ENCODE measurements at regions not wholly inside any gene's neighbourhood (a gene's known extent, or its start where the extent isn't known, plus 50 kb on each side); places are given as distances from the start of the nearest gene placed in this dataset.

DNA sequence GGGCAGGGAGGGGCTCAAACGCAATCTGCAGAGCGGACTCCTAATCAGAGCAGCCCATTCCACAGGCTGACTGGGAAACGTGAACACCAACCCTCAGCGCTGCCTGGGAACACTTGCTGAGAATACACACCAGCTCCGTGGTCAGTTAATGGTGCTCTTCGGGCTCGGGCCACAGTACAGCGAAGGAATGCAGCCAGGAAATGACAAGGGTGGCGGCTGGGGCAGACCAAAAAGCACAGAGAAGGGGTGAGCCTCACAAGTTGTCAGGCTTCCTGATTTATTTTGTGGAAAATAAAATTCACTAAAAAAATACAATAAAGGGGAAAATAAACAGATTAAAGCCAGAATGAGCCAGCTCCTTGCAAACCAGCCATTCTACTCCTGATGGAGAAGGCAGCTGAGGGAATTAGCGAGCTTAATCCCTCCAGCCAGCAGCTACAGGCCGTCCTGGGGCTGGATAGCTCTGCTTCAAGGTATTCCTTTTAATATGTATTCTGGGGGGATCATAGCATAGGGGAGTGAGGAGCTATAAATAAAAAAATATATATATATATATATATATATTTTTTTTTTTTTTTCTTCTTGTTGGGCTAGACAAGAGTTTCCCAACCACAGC, 165.5 kb upstream of the NTM start:
- TF ChIP-seq, protein P1, sequence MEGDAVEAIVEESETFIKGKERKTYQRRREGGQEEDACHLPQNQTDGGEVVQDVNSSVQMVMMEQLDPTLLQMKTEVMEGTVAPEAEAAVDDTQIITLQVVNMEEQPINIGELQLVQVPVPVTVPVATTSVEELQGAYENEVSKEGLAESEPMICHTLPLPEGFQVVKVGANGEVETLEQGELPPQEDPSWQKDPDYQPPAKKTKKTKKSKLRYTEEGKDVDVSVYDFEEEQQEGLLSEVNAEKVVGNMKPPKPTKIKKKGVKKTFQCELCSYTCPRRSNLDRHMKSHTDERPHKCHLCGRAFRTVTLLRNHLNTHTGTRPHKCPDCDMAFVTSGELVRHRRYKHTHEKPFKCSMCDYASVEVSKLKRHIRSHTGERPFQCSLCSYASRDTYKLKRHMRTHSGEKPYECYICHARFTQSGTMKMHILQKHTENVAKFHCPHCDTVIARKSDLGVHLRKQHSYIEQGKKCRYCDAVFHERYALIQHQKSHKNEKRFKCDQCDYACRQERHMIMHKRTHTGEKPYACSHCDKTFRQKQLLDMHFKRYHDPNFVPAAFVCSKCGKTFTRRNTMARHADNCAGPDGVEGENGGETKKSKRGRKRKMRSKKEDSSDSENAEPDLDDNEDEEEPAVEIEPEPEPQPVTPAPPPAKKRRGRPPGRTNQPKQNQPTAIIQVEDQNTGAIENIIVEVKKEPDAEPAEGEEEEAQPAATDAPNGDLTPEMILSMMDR (IDR thresholded peaks at IDR 0.05; ENCODE audit: insufficient read depth, low read length), result no peak
- H3K4me3 ChIP-seq (ENCODE audit: low read depth, low read length), result no peak overlapping the region
- DNase-seq (ENCODE audit: low read depth), result no peak

DNA sequence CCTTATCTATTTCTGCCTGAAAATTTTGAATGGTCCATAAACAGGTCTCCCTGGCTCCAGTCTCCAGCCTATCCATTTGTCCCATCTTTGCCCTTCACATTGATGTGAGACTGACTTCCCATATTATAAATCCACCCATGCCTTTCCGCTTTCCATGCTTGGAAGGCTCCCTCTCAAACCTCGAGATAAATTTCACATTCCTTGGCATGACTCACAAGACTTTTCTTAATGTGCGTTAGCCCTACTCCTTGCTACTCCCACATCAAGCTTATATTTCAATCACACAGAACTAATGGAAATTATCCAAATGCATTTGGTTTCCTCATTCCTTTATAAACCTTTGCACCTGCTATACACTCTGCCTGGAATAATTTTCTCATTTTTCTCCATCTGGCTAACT, 163.7 kb upstream of the NTM start:
- no peak overlapping the region for H3K4me3 ChIP-seq (ENCODE audit: low read depth, low read length)
- TF ChIP-seq, protein P1 (IDR thresholded peaks at IDR 0.05; ENCODE audit: insufficient read depth, low read length), result no peak
- DNase-seq (ENCODE audit: low read depth), result no peak

DNA sequence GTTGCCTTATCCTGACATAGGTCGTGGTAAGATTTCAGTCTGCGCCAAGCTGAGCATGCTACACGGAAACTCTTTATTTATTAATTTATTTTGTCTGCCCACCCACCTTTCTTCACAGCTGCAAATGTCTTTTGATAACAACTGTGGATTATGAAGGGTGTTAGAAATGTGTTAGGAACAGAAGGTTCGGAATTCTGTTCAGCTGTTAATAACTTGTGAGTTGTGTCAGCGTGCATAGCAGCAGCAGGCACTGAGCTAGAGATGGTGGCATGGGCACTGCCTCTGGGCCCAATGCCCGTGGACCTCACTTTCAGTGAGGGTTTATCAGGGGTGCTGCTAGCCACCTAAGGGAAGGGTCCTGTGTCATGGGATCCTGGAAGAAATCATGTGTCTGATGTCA, 162.5 kb upstream of the NTM start:
- H3K4me3 ChIP-seq (ENCODE audit: low read depth, low read length), result no peak overlapping the region
- TF ChIP-seq, protein P1 (IDR thresholded peaks at IDR 0.05; ENCODE audit: insufficient read depth, low read length), result no peak
- DNase-seq (ENCODE audit: low read depth), result no peak

DNA sequence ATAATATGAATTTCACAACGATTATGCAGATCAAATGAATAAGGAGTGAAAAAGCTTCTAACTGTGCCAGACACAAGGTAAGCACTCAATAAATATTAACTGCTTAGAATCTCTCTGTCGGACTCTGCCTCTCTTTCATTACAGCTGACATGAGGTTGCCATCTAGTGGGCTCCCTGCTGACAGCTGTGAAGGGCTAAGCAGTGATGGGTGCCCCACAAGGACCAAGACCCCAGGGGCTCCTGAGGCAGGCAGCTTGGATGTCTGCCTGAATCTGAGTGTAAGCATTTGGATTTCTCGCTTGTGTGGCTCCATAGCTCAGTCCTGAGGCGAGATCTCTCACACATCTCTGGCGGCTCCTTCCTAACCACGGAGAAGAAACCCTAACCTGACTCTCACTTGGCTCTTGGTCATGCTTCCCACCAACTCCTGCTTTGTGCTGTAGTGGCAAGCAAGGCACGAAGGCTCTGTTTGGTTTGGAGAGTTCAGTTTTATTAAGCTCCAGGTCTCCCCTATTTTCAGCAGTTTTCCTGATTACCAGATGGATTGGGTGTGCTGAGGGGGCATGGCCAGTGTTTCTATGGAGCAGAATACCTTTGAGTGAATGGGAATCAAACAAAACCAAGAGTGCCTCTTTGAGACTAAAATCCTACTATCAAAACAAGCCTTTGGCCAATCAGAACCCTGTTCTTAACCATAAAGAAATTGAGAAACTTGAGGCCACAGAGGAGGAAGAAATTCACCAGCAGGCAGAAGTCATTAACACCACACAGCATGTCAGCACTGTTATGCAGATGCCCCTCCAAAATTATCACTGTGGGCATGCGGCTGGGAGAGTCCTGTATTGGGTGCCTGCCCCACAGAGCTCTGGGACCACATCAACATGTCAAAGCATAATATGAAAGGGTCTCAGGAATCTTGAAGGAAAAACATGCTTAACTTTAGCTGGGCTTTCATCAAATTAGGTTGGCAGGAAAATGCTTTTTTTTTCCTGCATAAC, 152.8 kb upstream of the NTM start:
- no peak for DNase-seq (ENCODE audit: low read depth)
- no peak overlapping the region for H3K4me3 ChIP-seq (ENCODE audit: low read depth, low read length)
- TF ChIP-seq, protein P1 (IDR thresholded peaks at IDR 0.05; ENCODE audit: insufficient read depth, low read length), result no peak

DNA sequence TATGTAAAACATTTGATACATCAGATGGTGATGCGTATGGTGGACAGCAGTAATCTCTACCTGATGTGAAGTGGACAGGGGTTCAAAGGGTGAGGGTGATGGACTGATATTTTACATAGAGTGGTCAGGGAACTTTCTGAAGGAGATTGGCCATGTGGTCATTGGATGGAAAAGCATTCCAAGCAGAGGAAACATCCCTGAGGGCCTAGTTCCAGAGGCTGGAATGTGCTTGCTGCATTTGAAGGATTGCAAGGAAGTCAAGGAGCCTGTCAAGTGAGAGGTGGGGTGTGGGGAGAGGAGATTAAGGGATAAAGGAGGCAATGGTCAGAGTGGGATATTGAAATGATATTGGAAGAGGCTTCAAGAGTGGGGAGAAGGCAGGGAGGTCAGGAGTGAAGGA, 151.9 kb upstream of the NTM start:
- TF ChIP-seq, protein P1 (IDR thresholded peaks at IDR 0.05; ENCODE audit: insufficient read depth, low read length), result no peak
- H3K4me3 ChIP-seq (ENCODE audit: low read depth, low read length), result no peak overlapping the region
- no peak for DNase-seq (ENCODE audit: low read depth)

DNA sequence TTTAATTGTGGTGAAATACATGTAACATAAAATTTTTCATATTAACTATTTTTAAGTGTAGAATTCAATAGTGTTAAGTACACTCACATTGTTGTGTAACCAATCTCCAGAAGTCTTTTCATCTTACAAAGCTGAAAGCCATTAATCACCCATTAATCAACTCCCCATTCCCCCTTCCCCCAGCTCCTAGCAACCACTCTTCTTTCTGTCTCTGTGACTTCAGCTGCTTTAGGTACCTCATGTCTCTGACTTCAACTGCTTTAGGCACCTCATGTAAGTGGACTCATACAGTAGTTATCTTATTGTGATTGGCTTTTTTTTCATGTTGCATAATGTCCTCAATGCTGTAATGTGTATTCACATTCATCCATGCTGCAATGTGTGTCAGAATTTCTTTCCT, 150.8 kb upstream of the NTM start:
- no peak overlapping the region for H3K4me3 ChIP-seq (ENCODE audit: low read depth, low read length)
- DNase-seq (ENCODE audit: low read depth), result no peak
- TF ChIP-seq, protein P1 (IDR thresholded peaks at IDR 0.05; ENCODE audit: insufficient read depth, low read length), result no peak
